ENCODE measurements at regions not wholly inside any gene's neighbourhood (a gene's known extent, or its start where the extent isn't known, plus 50 kb on each side); places are given as distances from the start of the nearest gene placed in this dataset.

- Histone ChIP-seq H3K9me3 (ENCODE audit: control insufficient read depth, insufficient read depth, low read depth, low read length) (no peaks in the 10 kb centered on the region), H3K4me3 (ENCODE audit: low read depth, low read length) (no peak overlapping the region), H3K36me3 (ENCODE audit: control insufficient read depth in 2 of 2, insufficient read depth in 1 of 2, low read length in 2 of 2) (no peaks in the 10 kb centered on the region), H3K4me1 (ENCODE audit: control insufficient read depth, insufficient read depth, low read length) (no peaks in the 10 kb centered on the region), H3K27ac (ENCODE audit: extremely low read depth, low read depth, low read length) (no peak overlapping the region)
- POLR2A ChIA-PET = no interaction called here
- TF ChIP-seq MZF1 (tag by site-specific recombination; IDR thresholded peaks at IDR 0.05; ENCODE audit: borderline replicate concordance) = no peak
- TF ChIP-seq ZNF585B (tag by site-specific recombination; IDR thresholded peaks at IDR 0.05) = no peak
- TF ChIP-seq ZNF664 (tag by site-specific recombination; IDR thresholded peaks at IDR 0.05) = no peak
- TF ChIP-seq, protein P1, sequence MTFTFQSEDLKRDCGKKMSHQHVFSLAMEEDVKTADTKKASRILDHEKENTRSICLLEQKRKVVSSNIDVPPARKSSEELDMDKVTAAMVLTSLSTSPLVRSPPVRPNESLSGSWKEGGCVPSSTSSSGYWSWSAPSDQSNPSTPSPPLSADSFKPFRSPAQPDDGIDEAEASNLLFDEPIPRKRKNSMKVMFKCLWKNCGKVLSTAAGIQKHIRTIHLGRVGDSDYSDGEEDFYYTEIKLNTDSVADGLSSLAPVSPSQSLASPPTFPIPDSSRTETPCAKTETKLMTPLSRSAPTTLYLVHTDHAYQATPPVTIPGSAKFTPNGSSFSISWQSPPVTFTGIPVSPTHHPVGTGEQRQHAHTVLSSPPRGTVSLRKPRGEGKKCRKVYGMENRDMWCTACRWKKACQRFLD (tag by site-specific recombination; IDR thresholded peaks at IDR 0.05) = no peak
- TF ChIP-seq ZBTB20 (tag by site-specific recombination; IDR thresholded peaks at IDR 0.05) = no peak
- no peak for TF ChIP-seq ZNF555 (tag by site-specific recombination; conservative IDR thresholded peaks at IDR 0.05)
- TF ChIP-seq TSHZ1 (tag by site-specific recombination; IDR thresholded peaks at IDR 0.05; ENCODE audit: borderline replicate concordance) = no peak
- CTCF ChIA-PET = no interaction called here
These were observed 345.2 kb upstream of the RSPO3 start for GRCh38 chr6:126773112-126773805.

DNA sequence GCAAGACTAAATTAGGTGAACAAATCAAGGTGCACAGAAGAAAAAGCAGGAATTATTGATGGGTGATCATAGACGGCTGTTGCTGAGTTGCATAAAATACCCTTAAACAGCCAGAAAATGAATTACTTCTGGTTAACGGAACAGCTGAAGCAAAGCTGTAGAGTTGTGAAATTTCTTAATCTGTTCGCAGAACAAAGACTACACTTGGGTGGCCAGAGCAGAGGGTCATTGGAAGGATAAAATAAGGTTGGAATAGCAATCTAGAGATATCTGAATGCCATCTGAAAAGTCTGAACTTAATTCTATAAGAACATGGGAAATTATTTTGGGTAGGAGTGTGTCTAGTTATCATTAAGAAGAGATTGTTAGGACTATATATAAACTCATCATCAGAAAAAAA lies 339.1 kb upstream of the RSPO3 start:
- H3K9me3 ChIP-seq (ENCODE audit: control insufficient read depth, insufficient read depth, low read depth, low read length) = no peaks in the 10 kb centered on the region
- no peaks in the 10 kb centered on the region for H3K36me3 ChIP-seq (ENCODE audit: control insufficient read depth in 2 of 2, insufficient read depth in 1 of 2, low read length in 2 of 2)
- H3K27ac ChIP-seq (ENCODE audit: extremely low read depth, low read depth, low read length) = no peak overlapping the region
- POLR2A ChIA-PET = no interaction called here
- H3K4me1 ChIP-seq (ENCODE audit: control insufficient read depth, insufficient read depth, low read length) = no peaks in the 10 kb centered on the region
- no peak overlapping the region for H3K4me3 ChIP-seq (ENCODE audit: low read depth, low read length)
- no peak for TF ChIP-seq ZNF670 (tag by site-specific recombination; IDR thresholded peaks at IDR 0.05; ENCODE audit: low read depth)
- CTCF ChIA-PET = interaction anchor here (1.0 kb wide), 1 partner anchor 47 kb away, joined by 3 read pairs; no protein-coding TSS in a partner anchor

- no peak overlapping the region for H3K4me3 ChIP-seq (ENCODE audit: low read depth, low read length)
- H3K9me3 ChIP-seq (ENCODE audit: control insufficient read depth, insufficient read depth, low read depth, low read length) = no peaks in the 10 kb centered on the region
- no peak overlapping the region for H3K27ac ChIP-seq (ENCODE audit: extremely low read depth, low read depth, low read length)
- no peaks in the 10 kb centered on the region for H3K4me1 ChIP-seq (ENCODE audit: control insufficient read depth, insufficient read depth, low read length)
- ChIA-PET POLR2A (no interaction called here), CTCF (no interaction called here)
- H3K36me3 ChIP-seq (ENCODE audit: control insufficient read depth in 2 of 2, insufficient read depth in 1 of 2, low read length in 2 of 2) = no peaks in the 10 kb centered on the region
- TF ChIP-seq, protein P1 (tag by site-specific recombination; IDR thresholded peaks at IDR 0.05) = no peak
- TF ChIP-seq, protein P2, sequence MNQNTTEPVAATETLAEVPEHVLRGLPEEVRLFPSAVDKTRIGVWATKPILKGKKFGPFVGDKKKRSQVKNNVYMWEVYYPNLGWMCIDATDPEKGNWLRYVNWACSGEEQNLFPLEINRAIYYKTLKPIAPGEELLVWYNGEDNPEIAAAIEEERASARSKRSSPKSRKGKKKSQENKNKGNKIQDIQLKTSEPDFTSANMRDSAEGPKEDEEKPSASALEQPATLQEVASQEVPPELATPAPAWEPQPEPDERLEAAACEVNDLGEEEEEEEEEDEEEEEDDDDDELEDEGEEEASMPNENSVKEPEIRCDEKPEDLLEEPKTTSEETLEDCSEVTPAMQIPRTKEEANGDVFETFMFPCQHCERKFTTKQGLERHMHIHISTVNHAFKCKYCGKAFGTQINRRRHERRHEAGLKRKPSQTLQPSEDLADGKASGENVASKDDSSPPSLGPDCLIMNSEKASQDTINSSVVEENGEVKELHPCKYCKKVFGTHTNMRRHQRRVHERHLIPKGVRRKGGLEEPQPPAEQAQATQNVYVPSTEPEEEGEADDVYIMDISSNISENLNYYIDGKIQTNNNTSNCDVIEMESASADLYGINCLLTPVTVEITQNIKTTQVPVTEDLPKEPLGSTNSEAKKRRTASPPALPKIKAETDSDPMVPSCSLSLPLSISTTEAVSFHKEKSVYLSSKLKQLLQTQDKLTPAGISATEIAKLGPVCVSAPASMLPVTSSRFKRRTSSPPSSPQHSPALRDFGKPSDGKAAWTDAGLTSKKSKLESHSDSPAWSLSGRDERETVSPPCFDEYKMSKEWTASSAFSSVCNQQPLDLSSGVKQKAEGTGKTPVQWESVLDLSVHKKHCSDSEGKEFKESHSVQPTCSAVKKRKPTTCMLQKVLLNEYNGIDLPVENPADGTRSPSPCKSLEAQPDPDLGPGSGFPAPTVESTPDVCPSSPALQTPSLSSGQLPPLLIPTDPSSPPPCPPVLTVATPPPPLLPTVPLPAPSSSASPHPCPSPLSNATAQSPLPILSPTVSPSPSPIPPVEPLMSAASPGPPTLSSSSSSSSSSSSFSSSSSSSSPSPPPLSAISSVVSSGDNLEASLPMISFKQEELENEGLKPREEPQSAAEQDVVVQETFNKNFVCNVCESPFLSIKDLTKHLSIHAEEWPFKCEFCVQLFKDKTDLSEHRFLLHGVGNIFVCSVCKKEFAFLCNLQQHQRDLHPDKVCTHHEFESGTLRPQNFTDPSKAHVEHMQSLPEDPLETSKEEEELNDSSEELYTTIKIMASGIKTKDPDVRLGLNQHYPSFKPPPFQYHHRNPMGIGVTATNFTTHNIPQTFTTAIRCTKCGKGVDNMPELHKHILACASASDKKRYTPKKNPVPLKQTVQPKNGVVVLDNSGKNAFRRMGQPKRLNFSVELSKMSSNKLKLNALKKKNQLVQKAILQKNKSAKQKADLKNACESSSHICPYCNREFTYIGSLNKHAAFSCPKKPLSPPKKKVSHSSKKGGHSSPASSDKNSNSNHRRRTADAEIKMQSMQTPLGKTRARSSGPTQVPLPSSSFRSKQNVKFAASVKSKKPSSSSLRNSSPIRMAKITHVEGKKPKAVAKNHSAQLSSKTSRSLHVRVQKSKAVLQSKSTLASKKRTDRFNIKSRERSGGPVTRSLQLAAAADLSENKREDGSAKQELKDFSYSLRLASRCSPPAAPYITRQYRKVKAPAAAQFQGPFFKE (tag by site-specific recombination; IDR thresholded peaks at IDR 0.05; ENCODE audit: borderline replicate concordance) = no peak
- TF ChIP-seq HOXA7 (CRISPR knock-in tag; IDR thresholded peaks at IDR 0.05; ENCODE audit: borderline replicate concordance) (no peak), ZBTB11 (tag by site-specific recombination; conservative IDR thresholded peaks at IDR 0.05; ENCODE audit: low read depth) (no peak), ZNF658 (tag by site-specific recombination; IDR thresholded peaks at IDR 0.05) (no peak), ZFP3 (tag by site-specific recombination; IDR thresholded peaks at IDR 0.05; ENCODE audit: low read depth) (no peak), ZNF311 (tag by site-specific recombination; IDR thresholded peaks at IDR 0.05; ENCODE audit: borderline replicate concordance) (no peak), ZNF677 (tag by site-specific recombination; IDR thresholded peaks at IDR 0.05) (no peak)
These were observed 336.9 kb upstream of the RSPO3 start for GRCh38 chr6:126781582-126781981.

Data from HEK293 (cell line).